A549 (cell line): ENCODE measurements at regions not wholly inside any gene's neighbourhood (a gene's known extent, or its start where the extent isn't known, plus 50 kb on each side); places are given as distances from the start of the nearest gene placed in this dataset.

Experiments
- CBX2 ChIP-seq: fragments of 200-600 bp; sonication (generic); IDR thresholded peaks from 2 replicates; pipeline ENCODE4 v1.6.1; 2016; ENCODE audit warnings: low read depth, mild to moderate bottlenecking, borderline replicate concordance
- EP300 ChIP-seq, 2 experiments: fragments of >200 bp; sonication (Bioruptor Twin); formaldehyde crosslinking; IDR thresholded peaks; 2 replicates in 1 of 2; 3 replicates in 1 of 2; pipeline ENCODE4 v1.6.1; 2016 to 2017
- ESRRA ChIP-seq: fragments of 150-350 bp; IDR thresholded peaks from 2 replicates; pipeline ENCODE4 v1.6.1; 2014; ENCODE audit warnings: mild to moderate bottlenecking, low read length, borderline replicate concordance
- MYC ChIP-seq: IDR thresholded peaks from 2 replicates; pipeline ENCODE4 v1.6.1; 2012; ENCODE audit warnings: mild to moderate bottlenecking, inconsistent platforms, low read length, improper control_type of control experiment, borderline replicate concordance
- RAD21 ChIP-seq, 2 experiments: fragments of >200 bp in 1 of 2; sonication (Bioruptor Twin) in 1 of 2; formaldehyde crosslinking in 1 of 2; IDR thresholded peaks in 1 of 2; conservative IDR thresholded peaks in 1 of 2; 2 replicates in 1 of 2; 3 replicates in 1 of 2; pipeline ENCODE4 v1.6.1; 2012 to 2018; ENCODE audit warnings: inconsistent platforms in 1 of 2
- TF ChIP-seq, protein P1 (sequence below): fragments of 450-650 bp; IDR thresholded peaks from 2 replicates; pipeline ENCODE4 v1.6.1; 2014; ENCODE audit warnings: antibody characterized with exemption
- TF ChIP-seq, protein P2 (sequence below): fragments of >200 bp; sonication (Bioruptor Twin); formaldehyde crosslinking; IDR thresholded peaks from 3 replicates; pipeline ENCODE4 v1.5.1; 2016

DNA sequence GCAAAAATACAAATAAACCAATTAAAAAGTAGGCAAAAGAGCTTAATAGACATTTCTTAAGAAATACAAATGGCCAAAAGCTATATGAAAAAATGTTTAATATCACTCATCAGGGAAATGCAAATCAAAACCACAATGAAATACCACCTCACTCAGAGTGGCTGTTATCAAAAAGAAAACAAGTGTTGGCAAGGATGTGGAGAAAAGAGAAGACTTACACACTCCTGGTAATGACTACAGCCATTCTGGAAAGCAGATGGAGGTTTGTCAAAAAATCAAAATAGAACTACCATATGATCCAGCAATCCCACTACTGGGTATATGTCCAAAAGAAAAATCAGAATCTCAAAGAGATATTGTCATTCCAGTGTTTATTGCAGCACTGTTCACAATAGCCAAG, 223.5 kb upstream of the SLC10A2 start:
- TF ChIP-seq RAD21 (conservative IDR thresholded peaks at IDR 0.05 in 1 of 2, IDR thresholded peaks at IDR 0.05 in 1 of 2) (no peak), EP300 (IDR thresholded peaks at IDR 0.05) (no peak), ESRRA (no peak), CBX2 (no peak), MYC (no peak)
- TF ChIP-seq, protein P1, sequence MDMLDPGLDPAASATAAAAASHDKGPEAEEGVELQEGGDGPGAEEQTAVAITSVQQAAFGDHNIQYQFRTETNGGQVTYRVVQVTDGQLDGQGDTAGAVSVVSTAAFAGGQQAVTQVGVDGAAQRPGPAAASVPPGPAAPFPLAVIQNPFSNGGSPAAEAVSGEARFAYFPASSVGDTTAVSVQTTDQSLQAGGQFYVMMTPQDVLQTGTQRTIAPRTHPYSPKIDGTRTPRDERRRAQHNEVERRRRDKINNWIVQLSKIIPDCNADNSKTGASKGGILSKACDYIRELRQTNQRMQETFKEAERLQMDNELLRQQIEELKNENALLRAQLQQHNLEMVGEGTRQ, result no peak
- TF ChIP-seq, protein P2, sequence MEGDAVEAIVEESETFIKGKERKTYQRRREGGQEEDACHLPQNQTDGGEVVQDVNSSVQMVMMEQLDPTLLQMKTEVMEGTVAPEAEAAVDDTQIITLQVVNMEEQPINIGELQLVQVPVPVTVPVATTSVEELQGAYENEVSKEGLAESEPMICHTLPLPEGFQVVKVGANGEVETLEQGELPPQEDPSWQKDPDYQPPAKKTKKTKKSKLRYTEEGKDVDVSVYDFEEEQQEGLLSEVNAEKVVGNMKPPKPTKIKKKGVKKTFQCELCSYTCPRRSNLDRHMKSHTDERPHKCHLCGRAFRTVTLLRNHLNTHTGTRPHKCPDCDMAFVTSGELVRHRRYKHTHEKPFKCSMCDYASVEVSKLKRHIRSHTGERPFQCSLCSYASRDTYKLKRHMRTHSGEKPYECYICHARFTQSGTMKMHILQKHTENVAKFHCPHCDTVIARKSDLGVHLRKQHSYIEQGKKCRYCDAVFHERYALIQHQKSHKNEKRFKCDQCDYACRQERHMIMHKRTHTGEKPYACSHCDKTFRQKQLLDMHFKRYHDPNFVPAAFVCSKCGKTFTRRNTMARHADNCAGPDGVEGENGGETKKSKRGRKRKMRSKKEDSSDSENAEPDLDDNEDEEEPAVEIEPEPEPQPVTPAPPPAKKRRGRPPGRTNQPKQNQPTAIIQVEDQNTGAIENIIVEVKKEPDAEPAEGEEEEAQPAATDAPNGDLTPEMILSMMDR, result no peak
